CD4-positive, alpha-beta T cell treated with Interleukin-10 for 1 hour (primary cell): ENCODE measurements at regions not wholly inside any gene's neighbourhood (a gene's known extent, or its start where the extent isn't known, plus 50 kb on each side); places are given as distances from the start of the nearest gene placed in this dataset.
A peak's percentile ranks its signal among the peaks of the same experiment; 100 is the strongest.
"Not testable (repeated sequence)": the region's sequence is repeated elsewhere in the genome, so short reads cannot be mapped to it uniquely, and the experiment has no call there.

Source experiments
- DNase-seq: peaks from one replicate; pipeline ENCODE4 v3.0.0-alpha.2; 2020

DNA sequence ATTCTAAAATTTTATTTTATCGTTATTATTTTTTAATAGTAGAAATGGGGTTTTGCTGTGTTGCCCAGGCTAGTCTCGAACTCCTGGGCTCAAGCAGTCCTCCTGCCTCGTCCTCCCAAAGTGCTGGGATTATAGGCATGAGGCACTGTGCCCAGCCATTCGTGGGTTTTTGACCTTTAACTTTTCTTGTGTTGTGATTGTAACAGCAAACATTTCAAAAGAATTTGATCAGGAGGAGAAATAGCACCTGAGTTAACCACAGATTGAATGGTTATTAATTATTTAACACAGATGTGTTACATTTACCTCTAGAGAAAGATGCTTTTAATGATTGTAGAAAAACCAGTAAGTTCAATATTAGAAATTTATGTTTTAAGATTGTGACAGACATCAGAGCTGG lies 132.0 kb downstream of the HAUS1 start:
- no peak for DNase-seq

- no peak for DNase-seq
Measured at GRCh38 chr18:46237891-46238290, 133.7 kb downstream of the HAUS1 start.

DNA sequence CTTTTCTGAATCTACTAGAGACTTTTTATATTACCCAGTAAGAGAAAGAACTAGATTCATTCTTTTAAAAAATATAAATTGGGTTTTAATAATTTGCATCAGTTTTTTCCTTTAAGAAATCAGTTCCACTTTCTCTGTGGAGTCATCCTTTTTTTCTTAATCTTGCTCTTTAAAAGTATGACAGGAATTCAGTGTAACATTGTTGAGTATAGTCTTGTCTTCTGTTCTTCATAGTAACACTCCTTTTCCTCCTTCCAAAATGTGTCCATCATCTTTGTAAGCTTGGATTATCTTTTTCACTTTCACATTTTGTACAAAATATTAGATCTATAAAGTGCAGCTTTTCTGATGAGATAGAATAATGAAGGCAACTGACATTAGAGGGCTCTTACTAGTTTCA lies 135.4 kb downstream of the HAUS1 start:
- no peak for DNase-seq

DNA sequence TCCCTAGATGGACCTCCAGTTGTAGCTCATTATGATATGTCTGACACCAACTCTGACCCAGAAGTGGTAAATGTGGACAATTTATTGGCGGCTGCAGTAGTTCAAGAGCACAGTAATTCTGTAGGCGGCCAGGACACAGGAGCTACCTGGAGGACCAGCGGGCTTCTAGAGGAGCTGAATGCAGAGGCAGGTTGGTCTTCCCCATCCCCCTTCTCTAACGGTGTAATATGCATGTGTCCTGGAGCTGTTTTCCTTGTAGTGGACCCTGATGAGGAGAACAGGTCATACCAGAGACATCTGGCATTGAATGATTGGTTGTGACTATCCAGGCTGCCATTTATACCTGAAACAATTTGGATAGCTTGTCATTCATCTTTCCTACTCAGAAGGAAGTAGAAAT lies 135.8 kb downstream of the HAUS1 start:
- no peak for DNase-seq

- DNase-seq: not testable (repeated sequence)
Measured at GRCh38 chr18:46241393-46241792, 137.2 kb downstream of the HAUS1 start.

DNA sequence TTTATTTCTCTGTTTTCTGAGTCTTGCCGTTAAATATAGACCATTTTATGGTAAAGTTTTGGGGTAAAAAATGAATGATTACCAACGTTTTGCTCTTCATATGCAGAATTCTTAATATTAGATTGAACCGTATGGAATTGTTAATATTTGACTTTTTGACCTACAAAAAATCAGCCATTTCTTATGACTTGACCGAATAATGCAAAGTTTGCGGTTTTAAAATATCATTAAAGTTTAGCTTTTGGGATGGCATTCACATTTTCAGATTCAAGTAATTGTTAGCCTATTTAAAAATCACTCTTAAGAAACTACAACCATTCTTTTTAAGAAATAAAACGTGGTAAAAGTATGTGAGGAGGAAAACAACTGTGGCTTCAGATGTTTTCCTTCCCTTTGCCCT lies 138.0 kb downstream of the HAUS1 start:
- no peak for DNase-seq

- no peak for DNase-seq
Measured at GRCh38 chr18:46243095-46243494, 138.9 kb downstream of the HAUS1 start.

DNA sequence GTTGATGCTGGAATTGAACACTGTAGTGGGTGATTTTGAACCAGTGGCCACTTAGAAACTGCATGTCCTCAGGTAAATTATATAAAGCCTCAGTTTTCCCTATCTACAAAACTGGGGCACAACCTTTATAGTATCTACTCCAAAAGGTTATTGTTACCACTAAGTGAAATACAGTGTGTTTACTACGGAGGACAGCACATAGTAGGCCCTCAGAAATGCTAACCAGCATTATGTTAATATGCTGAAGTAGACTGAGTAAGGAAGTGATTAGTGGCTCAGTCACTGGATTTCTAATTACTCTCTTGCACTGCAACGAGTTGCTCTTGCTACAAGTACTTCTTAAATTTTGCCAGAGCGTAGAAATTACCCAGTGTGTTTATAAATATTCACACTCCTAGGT lies 139.5 kb downstream of the HAUS1 start:
- no peak for DNase-seq

GRCh38 chr18:46246101-46246500 lies 141.9 kb downstream of the HAUS1 start:
- no peak for DNase-seq

- no peak for DNase-seq
Measured at GRCh38 chr18:46247942-46248341, 143.8 kb downstream of the HAUS1 start.

- DNase-seq: peak; percentile 84
Measured at GRCh38 chr18:46250084-46250811, 146.1 kb downstream of the HAUS1 start.

GRCh38 chr18:46250812-46251173 lies 146.6 kb downstream of the HAUS1 start:
- DNase-seq: no peak

DNA sequence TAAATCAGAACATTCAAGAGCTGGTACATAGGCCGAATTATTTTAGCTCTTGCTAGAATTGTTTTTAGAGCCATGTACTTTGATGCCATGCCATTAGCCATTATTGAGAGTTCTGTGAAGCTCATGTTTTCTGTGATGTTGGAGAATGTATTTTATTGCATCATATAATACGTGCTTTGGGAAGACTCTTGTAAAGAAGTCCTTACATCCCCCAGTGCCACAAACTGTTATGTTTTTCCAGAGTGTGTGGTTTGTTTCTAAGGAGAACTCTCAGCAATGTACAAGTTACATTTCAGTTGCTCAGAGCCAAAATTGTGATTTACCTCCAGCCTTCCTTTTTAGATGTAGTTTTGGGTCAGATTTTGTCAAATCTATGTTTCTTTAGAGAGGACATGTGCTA lies 148.6 kb downstream of the HAUS1 start:
- no peak for DNase-seq

DNA sequence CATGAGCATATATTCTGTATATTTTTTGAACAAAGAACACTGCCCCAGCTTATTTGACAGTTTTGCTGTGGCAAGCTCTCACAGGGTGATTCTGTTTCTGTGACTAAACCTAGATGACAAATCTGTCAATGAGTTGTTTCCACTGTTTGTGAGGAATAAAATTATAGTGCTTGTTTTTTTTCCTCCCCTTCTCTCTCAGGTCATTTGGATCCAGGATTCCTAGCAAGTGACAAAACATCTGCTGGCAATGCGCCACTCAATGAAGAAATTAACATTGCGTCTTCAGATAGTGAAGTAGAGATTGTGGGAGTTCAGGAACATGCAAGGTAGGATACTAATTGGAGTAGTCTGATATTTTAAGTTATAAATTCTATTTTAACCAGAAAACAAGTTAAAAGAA lies 149.3 kb downstream of the HAUS1 start:
- DNase-seq: no peak

- no peak for DNase-seq
Measured at GRCh38 chr18:46256078-46256477, 151.9 kb downstream of the HAUS1 start.

DNA sequence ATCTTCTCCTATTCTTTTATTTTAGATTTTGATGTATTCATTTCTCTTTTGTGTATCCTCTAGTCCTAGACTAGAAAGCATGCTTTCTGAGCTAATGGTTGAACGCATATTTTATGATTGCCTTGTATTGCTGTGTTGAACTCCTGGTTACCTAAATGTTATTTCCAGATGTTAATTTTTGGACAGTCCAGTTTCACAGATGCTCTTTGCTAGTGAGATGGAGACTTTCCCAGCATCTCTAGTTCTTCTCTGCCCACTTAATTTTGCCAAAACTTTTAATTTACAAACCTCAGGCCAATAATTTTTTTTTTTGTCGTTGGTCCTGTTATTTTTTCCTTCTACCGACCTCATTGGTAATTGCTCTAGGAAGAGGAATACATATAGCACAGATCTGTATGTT lies 153.2 kb downstream of the HAUS1 start:
- no peak for DNase-seq

GRCh38 chr18:46260016-46260878 lies 156.1 kb downstream of the HAUS1 start:
- DNase-seq: no peak

DNA sequence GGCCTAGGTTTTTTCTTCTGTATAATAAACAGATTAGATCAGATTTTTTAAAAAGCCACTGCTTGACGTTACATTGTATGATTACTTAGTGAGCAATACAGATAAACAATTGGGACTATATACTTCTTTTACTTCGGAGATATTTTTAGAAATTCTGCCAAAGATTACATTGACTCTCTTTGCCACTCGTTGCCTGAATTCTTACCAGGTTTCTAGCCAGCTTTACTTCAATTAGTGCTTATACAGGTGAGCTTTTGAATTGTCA lies 156.6 kb downstream of the HAUS1 start:
- DNase-seq: no peak

DNA sequence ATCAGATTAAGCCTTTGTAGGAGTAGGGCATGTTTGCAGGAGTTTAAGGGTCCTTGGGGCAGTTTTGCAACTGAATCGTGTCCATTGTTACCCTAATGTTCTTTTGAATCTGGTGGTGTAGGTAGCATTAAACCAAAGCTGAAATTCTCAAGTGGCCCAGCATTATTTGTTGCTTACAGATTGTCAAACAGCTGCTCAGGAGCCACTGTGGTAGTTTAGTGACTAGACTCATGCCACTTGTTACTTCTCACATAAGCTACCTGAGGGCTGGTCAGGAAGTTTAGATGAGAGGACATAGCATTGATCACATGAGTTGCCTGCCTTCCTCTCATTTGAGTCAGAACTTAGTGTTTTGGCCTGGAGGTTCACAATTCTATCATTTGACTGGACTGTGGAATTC lies 157.6 kb downstream of the HAUS1 start:
- DNase-seq: no peak

DNA sequence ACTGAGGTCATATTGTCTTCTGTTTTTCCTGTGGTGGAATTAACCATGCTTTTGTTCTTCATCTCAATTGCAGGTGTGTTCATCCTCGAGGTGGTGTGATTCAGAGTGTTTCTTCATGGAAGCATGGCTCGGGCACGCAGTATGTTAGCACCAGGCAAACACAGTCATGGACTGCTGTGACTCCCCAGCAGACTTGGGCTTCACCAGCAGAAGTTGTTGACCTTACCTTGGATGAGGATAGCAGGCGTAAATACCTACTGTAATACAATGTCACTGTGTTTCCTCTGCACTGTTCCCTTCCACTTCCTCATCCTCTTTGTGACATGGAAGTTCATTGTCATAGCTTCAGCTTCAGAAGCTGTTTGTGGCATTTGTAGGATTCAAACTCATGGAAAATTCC lies 158.7 kb downstream of the HAUS1 start:
- DNase-seq: no peak

DNA sequence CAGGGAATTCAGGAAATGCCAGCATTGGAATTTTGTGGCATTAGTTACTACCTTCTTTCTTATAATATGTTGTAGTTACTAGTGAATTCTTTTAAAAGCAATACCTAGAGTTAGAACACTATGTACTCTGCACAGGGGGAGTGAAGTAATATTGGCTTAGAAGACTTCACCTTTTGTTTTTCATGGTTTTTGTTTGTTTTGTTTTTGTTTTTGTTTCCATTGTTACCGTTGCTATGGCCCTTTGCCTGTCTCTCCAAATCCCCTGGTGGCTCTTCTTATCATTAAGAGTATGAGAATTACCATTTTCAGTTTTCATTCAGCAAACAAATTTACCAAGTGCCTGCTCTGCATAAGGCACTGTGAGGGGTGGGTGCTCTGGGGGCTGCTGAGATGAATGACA lies 160.1 kb downstream of the HAUS1 start:
- peak; percentile 47 for DNase-seq

DNA sequence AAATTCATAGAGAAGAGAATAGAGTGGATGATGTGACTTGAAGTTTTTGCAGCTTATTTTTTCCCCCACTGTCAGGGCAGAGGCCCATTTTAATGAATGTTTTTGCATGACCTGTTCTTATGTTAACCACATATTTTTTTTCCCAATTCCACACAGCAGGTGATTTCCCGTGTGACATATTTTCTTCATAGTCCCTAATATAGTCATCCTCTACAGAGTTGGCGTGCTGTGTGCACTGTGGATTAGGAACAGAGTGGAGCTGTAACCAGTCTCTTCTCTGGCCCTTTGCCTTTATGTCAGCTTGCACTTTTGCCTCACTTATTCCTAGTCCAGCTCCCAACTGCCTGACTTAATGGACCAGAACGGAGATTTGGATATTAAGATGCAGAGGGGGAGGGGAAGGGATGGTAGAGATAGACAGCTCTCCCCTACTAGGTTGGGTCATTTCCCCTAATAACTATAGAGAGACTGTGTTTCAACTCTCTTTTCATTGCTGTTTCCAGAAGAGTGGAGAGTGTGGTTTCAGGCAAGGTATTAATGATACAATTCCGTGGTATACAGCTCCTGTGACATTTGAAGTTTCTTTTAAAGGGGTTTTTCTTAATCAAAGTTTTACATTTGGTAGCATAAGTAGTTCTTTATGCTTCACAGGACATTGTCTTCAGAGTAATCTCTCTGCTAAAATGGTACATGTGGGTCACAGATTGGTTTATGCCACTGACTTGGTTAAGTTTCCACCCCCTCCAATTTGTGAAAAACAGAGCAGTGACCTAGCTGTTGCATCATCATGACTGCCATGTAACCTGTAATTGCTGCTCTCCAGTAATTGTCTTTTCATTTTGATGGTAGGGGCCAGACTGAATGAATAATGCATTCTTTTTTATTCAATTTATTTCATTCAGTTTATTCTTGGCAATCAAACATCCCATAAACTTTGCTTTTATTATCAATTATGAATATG lies 161.3 kb downstream of the HAUS1 start:
- DNase-seq: no peak

DNA sequence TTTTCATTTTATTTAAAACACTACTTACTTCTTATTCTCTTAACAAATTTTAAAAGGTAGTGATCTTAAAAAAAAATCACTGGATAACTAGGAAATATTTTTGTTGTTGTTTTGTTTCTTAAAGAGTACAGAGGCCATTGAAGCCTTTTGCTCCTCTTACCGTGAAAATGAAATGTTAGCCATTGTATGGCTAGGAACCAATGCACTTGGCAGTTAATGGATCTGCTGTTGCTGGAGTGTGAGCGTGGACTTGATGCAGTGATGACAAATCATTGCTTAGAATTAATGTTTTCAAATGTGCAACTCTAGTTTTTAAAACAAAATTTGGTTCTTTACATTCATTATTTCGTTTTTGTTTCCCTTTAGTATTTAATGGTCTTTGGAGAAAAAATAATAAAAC lies 162.3 kb downstream of the HAUS1 start:
- DNase-seq: no peak

DNA sequence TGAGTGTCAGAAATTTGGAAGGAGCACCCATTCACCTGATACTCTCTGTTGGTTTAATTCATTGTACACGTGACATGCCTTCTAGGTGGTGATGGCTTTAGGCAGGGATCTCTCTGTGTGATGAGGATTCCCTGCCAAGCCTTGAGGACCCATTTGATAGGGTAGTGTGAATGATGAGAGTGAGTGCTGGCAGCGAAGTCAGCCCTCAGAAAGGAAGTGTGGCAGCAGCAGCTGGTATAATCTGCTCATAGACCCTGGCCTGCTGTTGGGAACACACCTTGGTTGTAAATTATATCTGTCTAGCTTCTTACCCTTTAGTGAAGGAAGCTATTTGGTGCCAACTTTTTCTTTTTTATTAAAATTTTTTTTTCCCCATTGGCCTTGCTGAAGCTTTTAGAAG lies 164.5 kb downstream of the HAUS1 start:
- no peak for DNase-seq
